HPDE6-E6E7 (cell line): ENCODE measurements at regions not wholly inside any gene's neighbourhood (a gene's known extent, or its start where the extent isn't known, plus 50 kb on each side); places are given as distances from the start of the nearest gene placed in this dataset.

Source experiments
- DNase-seq: peaks from one replicate; pipeline ENCODE4 v3.0.0; 2011; ENCODE audit warnings: missing footprints; ENCODE audit errors: extremely low spot score

GRCh38 chr14:29458547-29458946 is 469.1 kb downstream of the PRKD1 start:
- DNase-seq: no peak

GRCh38 chr14:29459531-29459930 is 468.1 kb downstream of the PRKD1 start:
- no peak for DNase-seq

DNA sequence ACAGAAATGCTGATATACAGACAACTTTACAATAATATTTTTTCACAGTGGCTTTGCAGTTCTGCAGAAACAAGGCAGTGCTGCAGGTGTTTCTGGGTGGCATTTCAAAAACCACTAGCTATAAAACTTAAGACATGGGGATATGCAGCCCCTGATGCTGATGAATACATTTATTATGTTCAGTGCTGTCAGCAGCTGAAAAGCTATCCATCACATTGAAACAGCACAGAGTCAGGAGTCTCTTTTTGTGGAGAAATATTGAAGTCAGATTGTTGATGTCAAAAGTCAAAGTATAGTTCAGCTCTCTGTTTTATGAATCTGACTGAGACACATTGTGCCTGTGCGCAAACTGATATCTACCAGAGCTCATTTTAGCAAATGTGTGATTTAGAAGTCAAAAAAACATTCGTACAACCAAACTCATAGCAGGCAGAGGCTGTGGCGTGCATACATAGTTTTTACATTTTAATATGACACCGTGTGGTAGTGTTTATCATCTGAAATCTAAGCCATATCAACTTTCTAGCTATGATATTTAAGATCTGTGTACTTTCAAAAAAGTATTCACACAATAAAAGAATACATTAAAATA is 467.6 kb downstream of the PRKD1 start:
- no peak for DNase-seq

DNA sequence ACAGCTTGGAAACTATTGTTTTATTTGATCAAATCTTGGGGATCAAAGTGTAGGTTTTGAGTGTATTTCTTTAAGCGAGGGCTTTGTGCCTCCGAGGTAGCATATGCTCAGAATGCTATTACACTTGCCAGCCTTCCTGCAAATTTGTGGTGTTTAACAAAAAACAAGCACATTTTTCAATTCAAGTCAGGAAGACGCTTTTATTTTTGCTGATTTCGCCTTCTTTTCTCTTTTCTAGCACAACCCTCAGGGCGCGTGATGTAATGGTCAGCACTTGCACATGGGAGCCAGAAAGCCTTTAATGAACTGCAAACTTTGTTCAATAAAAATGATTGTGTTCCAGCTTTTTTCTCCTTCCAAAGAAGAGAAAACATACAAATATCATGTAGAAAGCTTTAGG is 466.5 kb downstream of the PRKD1 start:
- DNase-seq: no peak

DNA sequence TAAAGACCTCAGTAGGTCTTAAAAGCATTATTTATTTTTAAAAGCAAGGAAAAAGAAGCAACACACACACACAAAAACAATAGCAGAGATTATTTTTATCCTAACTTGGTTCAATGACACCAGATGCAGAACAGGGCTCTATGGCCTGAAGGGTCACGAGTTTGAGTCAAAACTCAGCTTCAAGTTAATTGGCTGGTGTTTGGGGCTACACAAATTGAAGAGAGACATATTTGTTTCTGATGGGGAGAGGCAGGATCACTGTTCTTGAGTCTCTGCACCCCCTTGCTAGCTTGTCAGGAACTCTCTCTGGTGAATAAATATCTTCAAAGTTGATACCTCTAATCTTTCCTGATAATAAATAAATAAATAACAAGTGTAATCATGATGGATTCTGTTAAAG is 466.1 kb downstream of the PRKD1 start:
- DNase-seq: no peak

- no peak for DNase-seq
These were observed 465.3 kb downstream of the PRKD1 start for GRCh38 chr14:29462321-29462720.

DNA sequence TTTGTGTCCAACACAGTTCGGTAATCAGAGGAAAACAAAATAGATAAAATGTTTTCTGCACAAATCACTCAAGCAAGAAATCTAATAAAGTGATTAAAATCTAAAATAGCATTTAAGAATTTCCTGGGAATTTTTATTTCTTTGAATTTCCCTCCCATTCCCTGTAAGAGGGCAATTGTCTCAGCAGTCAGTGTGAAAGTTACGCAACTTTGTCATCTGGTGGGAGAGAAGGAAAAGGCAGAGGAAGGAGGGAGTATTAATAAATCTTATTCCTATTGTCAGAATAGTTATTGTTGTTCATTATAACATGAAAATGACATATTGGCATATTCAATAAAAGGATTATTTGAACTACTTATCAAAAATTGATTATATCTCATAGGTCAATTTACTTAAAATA is 464.9 kb downstream of the PRKD1 start:
- DNase-seq: no peak

DNA sequence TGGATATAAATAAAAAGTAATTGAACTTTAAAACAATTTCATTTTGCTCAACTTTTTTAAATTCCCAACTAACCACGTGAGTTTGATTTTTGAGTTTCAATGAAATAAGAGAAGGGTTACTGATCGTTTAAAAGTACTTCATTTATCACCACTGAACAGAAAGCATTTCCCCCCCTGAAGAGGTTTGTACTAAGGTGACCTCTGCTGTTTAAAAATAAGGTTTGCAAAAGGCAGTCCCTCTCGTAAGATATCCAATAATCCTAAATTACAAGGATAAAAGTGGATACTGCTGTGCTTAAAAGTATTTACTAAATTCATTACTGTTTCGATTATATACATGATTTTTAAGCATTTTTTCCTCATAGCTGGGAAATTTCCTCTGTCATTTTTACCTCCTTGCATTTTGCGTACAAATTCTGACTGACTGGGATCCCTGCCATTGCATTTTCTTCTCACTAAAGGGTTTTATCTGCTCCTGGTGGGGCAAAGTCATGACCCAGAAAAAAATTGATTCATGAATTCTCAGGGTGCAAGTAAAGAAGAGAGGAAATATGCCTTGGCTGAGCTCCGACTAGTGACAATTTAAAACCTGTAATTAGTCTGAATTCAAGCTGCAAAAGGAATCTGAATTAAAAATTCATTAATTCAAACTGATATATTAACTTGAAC is 463.8 kb downstream of the PRKD1 start:
- DNase-seq: no peak

DNA sequence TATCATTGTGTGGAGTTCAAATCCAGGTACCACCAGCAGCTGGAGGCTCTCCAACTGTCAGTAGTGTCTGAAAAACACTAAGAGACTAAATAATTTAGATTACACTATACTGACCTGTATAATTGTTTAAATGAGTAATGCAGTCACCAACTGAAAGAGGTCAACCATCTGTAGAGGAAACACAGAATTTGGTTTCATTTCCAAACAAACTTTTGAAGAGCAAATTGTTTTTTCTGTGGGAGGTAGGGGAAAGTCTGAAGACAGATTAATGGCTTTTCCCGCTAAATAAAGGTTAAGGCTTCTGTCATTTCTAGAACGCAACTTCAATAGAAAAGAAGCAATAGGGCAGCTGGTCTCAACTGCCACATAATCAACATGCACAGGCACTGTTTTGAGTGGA is 462.6 kb downstream of the PRKD1 start:
- no peak for DNase-seq

DNA sequence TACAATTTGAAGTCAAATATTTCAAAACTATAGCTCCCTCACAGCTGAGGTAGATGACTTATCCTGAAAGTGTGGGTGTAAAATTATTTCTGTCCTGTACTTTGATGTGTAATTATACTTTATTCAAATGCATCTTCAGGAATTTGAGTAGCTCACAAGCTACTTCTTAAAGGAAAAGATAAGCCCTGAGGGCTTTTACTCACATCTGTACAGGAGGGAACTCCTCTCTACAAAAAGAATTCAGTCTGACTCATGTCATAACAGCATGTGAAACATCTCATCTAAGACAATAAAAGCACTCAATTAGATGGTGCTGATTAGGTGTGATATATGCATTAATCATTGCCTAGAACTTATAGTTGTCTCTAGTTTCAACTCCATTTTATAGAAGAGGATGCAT is 452.0 kb downstream of the PRKD1 start:
- DNase-seq: peak; percentile 23

DNA sequence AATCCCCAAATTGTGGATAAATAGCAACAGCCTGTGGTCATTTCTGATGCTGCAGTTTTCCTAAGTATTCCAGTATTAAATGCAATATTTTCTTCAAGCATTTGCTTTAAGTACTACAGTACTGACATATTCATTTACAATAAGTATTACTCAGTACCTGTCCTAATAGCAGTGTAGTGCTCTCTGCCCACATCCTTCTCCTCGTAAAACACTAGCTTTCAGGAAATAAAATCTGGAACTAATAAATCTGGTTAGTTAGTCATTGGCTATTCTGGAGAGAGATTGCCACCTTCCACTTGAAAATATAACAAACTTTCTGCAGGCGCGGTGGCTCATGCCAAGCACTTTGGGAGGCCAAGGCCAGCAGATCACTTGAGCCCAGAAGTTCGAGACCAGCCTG is 441.5 kb downstream of the PRKD1 start:
- DNase-seq: no peak

- DNase-seq: no peak
These were observed 437.7 kb downstream of the PRKD1 start for GRCh38 chr14:29489911-29490425.

- no peak for DNase-seq
These were observed 433.8 kb downstream of the PRKD1 start for GRCh38 chr14:29493849-29494248.

DNA sequence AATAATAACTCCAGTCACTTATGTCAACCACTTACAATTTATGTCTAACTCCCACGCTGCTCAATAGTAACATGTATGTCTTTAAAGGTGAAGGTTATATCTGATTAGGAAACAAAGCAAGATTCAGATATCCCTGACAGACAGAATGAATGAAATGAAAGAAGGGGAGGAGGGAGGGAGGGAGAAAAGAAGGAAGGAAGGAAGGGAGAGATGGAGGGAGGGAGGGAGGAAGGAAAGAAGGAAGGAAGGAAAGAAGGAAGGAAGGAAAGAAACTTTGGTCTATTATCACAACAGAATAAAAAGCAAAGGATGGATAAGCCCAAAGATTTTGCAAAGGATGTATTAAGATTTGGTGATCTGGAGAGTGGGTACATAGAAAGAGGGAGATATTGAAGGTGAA is 433.3 kb downstream of the PRKD1 start:
- no peak for DNase-seq

GRCh38 chr14:29503903-29504302 is 423.7 kb downstream of the PRKD1 start:
- DNase-seq: no peak

GRCh38 chr14:29518335-29518734 is 409.3 kb downstream of the PRKD1 start:
- DNase-seq: no peak

DNA sequence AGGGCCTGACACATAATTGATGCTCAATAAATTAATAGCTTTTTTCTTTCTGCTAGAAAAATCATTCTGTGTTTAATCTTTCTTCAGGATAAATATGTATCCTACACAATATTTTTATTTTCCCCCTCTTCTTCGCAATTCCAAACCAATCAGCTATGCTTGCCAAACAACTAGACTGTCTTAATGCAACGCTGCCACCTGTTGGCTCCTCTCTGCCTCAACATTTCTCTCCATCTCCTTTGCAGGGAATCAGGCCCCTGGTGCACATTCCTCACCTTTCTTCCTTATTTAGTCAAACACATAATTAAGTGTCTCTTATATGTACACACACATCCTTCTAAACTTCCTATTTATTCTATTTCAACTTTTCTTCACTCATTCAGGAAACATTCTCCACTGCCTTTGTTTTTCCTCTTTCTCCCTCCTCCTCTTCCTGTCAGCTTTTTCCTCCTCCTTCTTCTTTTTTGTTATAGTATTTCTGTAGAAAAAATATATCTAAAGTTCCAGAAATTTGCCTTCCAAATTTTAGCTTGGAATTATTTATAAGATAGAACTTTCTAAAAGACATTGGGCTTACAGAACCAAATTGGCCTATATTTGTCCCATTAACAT is 406.0 kb downstream of the PRKD1 start:
- DNase-seq: no peak
